HT-29 (cell line): ENCODE measurements at regions not wholly inside any gene's neighbourhood (a gene's known extent, or its start where the extent isn't known, plus 50 kb on each side); places are given as distances from the start of the nearest gene placed in this dataset.

Source experiments
- DNase-seq: peaks from one replicate; pipeline ENCODE4 v3.0.0-alpha.2; 2015; ENCODE audit warnings: low spot score

DNA sequence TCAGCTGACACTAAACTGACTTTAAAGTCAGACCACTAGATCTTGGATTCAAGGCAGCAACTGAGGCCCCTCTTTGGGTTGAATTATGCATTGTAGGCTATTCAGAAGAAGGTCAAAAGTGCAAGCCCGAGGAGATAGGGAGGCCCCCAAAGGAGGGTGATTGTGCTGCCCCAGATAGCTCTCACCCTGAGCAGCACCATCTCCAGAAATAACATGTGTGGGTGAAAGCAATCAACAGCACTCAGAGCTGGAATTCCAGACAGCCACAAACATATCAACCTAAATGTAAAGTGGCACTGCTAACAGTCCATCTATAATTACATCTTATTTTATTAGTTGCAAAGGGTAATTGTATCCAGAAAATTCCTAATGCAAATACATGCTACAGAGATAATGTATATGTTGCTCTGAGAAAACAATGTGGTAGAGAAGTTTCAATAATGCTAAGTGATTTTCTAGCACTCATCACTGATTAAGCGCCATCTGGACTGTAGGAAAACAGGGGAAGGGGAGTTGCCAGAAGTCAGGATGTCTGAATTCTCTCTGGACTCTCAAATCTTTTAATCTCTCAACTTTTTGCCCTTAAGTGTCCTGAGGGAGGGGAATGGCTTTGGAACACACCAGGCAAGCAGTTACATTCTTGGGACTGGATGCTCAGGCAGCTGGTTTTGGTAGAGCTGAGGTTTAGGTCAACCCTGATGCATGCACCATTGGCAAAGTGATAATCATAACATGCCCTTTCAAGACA lies 61.8 kb upstream of the SFRP2 start:
- no peak for DNase-seq

DNA sequence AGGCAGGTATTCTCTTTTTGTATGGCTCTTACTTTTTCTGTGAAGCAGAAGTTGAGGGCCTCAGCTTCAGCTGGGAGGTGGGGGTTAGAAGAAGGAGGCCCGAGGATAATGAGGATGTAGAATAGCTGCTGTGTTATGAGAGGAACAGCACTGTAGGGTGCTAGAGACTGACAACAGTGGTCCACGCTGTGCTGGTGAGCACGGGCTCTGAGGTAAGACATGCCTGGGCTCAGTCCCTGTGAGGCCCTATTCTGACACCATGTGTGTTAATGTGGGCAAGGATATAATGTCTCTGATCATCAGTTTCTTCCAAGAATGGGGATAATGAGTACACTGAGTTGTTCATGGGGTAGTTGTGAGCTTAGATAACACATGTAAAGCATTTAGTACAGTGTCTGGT lies 55.3 kb upstream of the SFRP2 start:
- no peak for DNase-seq
